ENCODE measurements at regions not wholly inside any gene's neighbourhood (a gene's known extent, or its start where the extent isn't known, plus 50 kb on each side); places are given as distances from the start of the nearest gene placed in this dataset.

- TF ChIP-seq CBX3 (IDR thresholded peaks at IDR 0.05; ENCODE audit: low read depth) (no peak), FOSL1 (IDR thresholded peaks at IDR 0.05; ENCODE audit: low read depth) (no peak), RAD21 (IDR thresholded peaks at IDR 0.05; ENCODE audit: low read depth) (no peak), ZFX (IDR thresholded peaks at IDR 0.05) (no peak), SIN3A (IDR thresholded peaks at IDR 0.05; ENCODE audit: low read depth) (no peak), EZH2phosphoT487 (IDR thresholded peaks at IDR 0.05; ENCODE audit: borderline replicate concordance) (no peak), REST (IDR thresholded peaks at IDR 0.05; ENCODE audit: low read depth) (no peak), CEBPB (IDR thresholded peaks at IDR 0.05; ENCODE audit: low read depth) (no peak), SP1 (IDR thresholded peaks at IDR 0.05; ENCODE audit: low read depth) (no peak), ZNF274 (IDR thresholded peaks at IDR 0.05; ENCODE audit: low read depth, low read length) (no peak), MAX (IDR thresholded peaks at IDR 0.05) (no peak), TCF7L2 (IDR thresholded peaks at IDR 0.05; ENCODE audit: borderline replicate concordance, extremely low read depth, insufficient read depth, insufficient read length) (no peak), POLR2A (IDR thresholded peaks at IDR 0.05; ENCODE audit: borderline replicate concordance, extremely low read depth, insufficient read depth, insufficient read length) (no peak), YY1 (IDR thresholded peaks at IDR 0.05; ENCODE audit: extremely low read depth, insufficient replicate concordance, low read depth, low read length) (no peak), SRF (IDR thresholded peaks at IDR 0.05; ENCODE audit: low read depth) (no peak), ATF3 (IDR thresholded peaks at IDR 0.05) (no peak), JUND (IDR thresholded peaks at IDR 0.05) (no peak)
- TF ChIP-seq, protein P1, sequence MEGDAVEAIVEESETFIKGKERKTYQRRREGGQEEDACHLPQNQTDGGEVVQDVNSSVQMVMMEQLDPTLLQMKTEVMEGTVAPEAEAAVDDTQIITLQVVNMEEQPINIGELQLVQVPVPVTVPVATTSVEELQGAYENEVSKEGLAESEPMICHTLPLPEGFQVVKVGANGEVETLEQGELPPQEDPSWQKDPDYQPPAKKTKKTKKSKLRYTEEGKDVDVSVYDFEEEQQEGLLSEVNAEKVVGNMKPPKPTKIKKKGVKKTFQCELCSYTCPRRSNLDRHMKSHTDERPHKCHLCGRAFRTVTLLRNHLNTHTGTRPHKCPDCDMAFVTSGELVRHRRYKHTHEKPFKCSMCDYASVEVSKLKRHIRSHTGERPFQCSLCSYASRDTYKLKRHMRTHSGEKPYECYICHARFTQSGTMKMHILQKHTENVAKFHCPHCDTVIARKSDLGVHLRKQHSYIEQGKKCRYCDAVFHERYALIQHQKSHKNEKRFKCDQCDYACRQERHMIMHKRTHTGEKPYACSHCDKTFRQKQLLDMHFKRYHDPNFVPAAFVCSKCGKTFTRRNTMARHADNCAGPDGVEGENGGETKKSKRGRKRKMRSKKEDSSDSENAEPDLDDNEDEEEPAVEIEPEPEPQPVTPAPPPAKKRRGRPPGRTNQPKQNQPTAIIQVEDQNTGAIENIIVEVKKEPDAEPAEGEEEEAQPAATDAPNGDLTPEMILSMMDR (IDR thresholded peaks at IDR 0.05 in 2 of 3, conservative IDR thresholded peaks at IDR 0.05 in 1 of 3; ENCODE audit: borderline replicate concordance in 1 of 3, insufficient read depth in 1 of 3, low read depth in 2 of 3, low read length in 2 of 3) = no peak
- TF ChIP-seq, protein P2, sequence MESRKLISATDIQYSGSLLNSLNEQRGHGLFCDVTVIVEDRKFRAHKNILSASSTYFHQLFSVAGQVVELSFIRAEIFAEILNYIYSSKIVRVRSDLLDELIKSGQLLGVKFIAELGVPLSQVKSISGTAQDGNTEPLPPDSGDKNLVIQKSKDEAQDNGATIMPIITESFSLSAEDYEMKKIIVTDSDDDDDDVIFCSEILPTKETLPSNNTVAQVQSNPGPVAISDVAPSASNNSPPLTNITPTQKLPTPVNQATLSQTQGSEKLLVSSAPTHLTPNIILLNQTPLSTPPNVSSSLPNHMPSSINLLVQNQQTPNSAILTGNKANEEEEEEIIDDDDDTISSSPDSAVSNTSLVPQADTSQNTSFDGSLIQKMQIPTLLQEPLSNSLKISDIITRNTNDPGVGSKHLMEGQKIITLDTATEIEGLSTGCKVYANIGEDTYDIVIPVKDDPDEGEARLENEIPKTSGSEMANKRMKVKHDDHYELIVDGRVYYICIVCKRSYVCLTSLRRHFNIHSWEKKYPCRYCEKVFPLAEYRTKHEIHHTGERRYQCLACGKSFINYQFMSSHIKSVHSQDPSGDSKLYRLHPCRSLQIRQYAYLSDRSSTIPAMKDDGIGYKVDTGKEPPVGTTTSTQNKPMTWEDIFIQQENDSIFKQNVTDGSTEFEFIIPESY (IDR thresholded peaks at IDR 0.05; ENCODE audit: extremely low read depth, insufficient replicate concordance, low read length) = no peak
- no peak overlapping the region for H3K4me3 ChIP-seq (replicated peaks in 1 of 2; ENCODE audit: low read depth in 1 of 2, low read length in 2 of 2)
- no peaks in the 10 kb centered on the region for H3K9me2 ChIP-seq (ENCODE audit: insufficient read depth)
- no peaks in the 10 kb centered on the region for H4K20me1 ChIP-seq (ENCODE audit: insufficient read depth)
- H3K79me2 ChIP-seq (ENCODE audit: insufficient read depth, low read length) = no peaks in the 10 kb centered on the region
- DNase-seq (ENCODE audit: low read depth, low spot score) (no peak), ATAC-seq (no peak)
- ChIA-PET CTCF (no interaction called here), RAD21 (ENCODE audit: low non-redundant PET in 1 of 2, low total read pairs in 2 of 2, uncharacterized antibody in 2 of 2, unreplicated experiment in 2 of 2) (no interaction called here), POLR2A (no interaction called here)
- no peaks in the 10 kb centered on the region for H3K4me1 ChIP-seq (ENCODE audit: control insufficient read depth in 1 of 2, insufficient read depth in 2 of 2, low read length in 2 of 2)
- H3K27me3 ChIP-seq (ENCODE audit: insufficient read depth, low read length) = no peaks in the 10 kb centered on the region
- no peaks in the 10 kb centered on the region for H3K36me3 ChIP-seq (ENCODE audit: control insufficient read depth in 1 of 2, insufficient read depth in 2 of 2, low read length in 2 of 2)
- no peak overlapping the region for H3K27ac ChIP-seq (ENCODE audit: low read depth, low read length)
- no peak overlapping the region for H3K9ac ChIP-seq (ENCODE audit: low read length)
- no peak overlapping the region for H3K4me2 ChIP-seq (ENCODE audit: low read length)
- no peaks in the 10 kb centered on the region for H3K9me3 ChIP-seq (ENCODE audit: control insufficient read depth in 1 of 2, insufficient read depth in 1 of 2, low read depth in 1 of 2, low read length in 2 of 2)
- BruUV-seq (replicated peaks) = no TSS peak
- no peak overlapping the region for H2AFZ ChIP-seq (ENCODE audit: low read depth, low read length, poor library complexity, severe bottlenecking)
- intact Hi-C loops (cut with micrococcal nuclease) = no loop called here
Observed at GRCh38 chr6:14386668-14387067, 269.1 kb downstream of the CD83 start.

Data from HCT116 (cell line).